ENCODE measurements at regions not wholly inside any gene's neighbourhood (a gene's known extent, or its start where the extent isn't known, plus 50 kb on each side); places are given as distances from the start of the nearest gene placed in this dataset.

DNA sequence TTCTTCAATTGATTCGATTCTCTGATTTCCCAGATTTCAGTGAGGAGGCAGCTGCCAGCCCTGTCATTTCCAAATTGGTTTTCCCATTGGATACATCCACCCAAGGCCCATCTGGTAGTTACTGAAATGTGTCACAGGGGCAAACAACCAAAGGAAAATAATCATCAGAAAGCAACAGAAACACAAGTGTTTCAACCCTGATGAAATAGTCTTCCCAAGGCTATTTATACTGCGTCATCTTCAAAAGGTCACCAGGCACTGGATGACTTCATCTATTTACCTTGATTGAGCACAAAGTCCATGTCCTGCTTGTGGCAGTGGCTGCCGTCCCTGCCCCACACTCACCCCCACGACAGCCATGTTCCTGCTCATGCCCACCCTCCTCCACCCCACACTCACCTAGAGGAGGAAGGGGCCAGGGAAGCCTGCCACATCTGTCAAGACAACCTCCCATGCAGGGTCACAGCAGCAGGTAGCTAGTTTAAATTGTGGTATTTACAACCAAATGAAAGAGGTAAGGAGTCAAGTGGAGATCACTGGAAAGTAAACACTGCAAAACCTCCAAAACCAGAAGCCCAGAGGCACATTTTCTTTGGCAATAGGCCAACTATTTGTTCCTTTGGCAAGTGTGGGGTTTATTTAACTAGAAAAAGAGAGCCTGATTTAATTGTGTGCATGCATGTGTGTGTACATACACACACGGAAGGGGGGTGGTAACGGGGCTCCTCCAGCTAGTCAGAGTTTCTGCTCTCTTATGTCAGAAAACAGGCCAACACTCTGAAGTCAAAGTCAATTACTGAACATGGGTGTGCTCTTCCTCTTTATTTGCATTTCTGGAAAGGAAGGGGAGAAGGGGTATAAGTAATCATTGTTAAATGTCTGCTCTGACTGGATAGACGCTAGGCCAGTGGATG, 49.5 kb upstream of the RAB4A start:
- no peaks in the 10 kb centered on the region for H3K36me3 Mint-ChIP-seq
- H3K27me3 Mint-ChIP-seq (ENCODE audit: low read depth in 2 of 2): peaks cover 0 to 6% of the 10 kb centered on the region in 2 donors
- H3K4me3 Mint-ChIP-seq: no peak overlapping the region
- no peak for TF ChIP-seq CTCF (IDR thresholded peaks at IDR 0.05)
- WGBS (ENCODE audit: insufficient coverage): 80% methylated on average over 7 of the region's 7 CpGs
- Histone ChIP-seq H3K4me1 (ENCODE audit: control insufficient read depth, insufficient read depth, low read length) (peaks cover 2% of the 10 kb centered on the region), H3K27me3 (ENCODE audit: control insufficient read depth, insufficient read depth, low read length) (no peaks in the 10 kb centered on the region), H3K4me3 (ENCODE audit: low read length) (no peak overlapping the region), H3K36me3 (ENCODE audit: control insufficient read depth, insufficient read depth, low read length) (no peaks in the 10 kb centered on the region), H3K9me3 (ENCODE audit: control insufficient read depth, insufficient read depth, low read length) (no peaks in the 10 kb centered on the region), H3K27ac (ENCODE audit: low read length) (no peak overlapping the region)
- no peak overlapping the region for H3K27ac Mint-ChIP-seq
- no peaks in the 10 kb centered on the region for H3K9me3 Mint-ChIP-seq
- no peak for ATAC-seq
- intact Hi-C loops (cut with micrococcal nuclease): no loop called here
- H3K4me1 Mint-ChIP-seq: no peaks in the 10 kb centered on the region
- DNase-seq: no peak
